ENCODE measurements at regions not wholly inside any gene's neighbourhood (a gene's known extent, or its start where the extent isn't known, plus 50 kb on each side); places are given as distances from the start of the nearest gene placed in this dataset.

DNA sequence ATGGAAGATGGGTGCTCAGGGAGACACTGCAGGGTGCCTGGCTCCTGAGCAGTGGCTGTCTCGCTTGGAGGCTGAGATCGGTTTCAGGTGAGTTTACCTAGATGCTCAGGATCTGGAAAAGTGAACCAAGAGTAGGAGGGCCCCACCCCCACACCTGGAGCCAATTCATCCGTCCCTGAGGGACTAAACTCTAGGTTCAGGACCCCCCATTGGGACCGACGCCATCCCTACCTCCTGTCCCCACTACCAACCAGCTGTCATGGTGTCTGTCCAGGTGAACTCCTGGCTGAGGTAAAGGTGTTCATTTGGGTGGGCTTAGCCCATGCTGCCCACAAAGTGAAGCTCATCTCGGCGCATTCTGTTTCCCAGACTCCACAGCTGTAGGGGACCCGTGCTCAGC is 174.6 kb upstream of the PLPP4 start:
- ChIA-PET POLR2A (no interaction called here), CTCF (no interaction called here)
- ATAC-seq (no peak), DNase-seq (ENCODE audit: low spot score) (no peak)
- TF ChIP-seq, protein P1, sequence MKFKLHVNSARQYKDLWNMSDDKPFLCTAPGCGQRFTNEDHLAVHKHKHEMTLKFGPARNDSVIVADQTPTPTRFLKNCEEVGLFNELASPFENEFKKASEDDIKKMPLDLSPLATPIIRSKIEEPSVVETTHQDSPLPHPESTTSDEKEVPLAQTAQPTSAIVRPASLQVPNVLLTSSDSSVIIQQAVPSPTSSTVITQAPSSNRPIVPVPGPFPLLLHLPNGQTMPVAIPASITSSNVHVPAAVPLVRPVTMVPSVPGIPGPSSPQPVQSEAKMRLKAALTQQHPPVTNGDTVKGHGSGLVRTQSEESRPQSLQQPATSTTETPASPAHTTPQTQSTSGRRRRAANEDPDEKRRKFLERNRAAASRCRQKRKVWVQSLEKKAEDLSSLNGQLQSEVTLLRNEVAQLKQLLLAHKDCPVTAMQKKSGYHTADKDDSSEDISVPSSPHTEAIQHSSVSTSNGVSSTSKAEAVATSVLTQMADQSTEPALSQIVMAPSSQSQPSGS (CRISPR knock-in tag; IDR thresholded peaks at IDR 0.05; ENCODE audit: borderline replicate concordance, low read depth): no peak
- H3K9me3 Mint-ChIP-seq: peaks cover 5% of the 10 kb centered on the region; the same call in 1 of the 2 replicates
- H3K4me1 Mint-ChIP-seq: peaks cover 17% of the 10 kb centered on the region
- peaks cover 29% of the 10 kb centered on the region for H3K27me3 Mint-ChIP-seq (ENCODE audit: low read depth)
- H3K27ac Mint-ChIP-seq: no peak overlapping the region
- no peak overlapping the region for H3K4me3 Mint-ChIP-seq
- no peaks in the 10 kb centered on the region for H3K36me3 Mint-ChIP-seq

DNA sequence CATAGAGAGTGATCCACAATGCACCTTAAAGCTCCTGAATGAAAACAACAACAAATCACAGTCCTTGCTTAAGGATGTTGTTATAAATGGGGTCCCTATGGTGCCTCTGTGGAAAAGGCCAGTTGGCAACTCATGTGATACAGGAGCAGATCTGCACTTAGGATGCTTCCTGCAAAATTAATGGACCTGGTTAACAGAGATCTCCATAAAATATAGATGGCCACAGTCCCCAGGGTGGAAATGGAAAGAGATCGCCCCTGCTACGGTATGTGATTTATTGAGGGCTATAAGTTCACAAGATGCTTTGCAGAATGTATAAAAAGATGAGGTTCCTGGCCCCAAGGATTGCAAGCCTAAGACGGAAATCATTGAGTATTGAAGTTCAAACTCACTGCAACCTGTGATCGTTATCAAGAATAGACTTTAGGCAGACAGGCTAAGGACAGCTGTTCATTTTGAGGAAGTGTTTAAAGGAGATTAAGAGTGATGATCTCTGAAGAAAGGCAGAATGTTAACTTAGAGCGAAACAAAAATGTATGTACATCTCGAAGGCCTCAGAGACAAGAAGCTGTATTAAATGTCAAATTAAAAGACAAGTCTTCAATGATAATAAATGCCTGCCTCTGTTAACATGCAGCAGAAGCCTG is 174.1 kb upstream of the PLPP4 start:
- CTCF ChIA-PET: interaction anchor here (0.8 kb wide), 1 partner anchor 54 kb away, joined by 3 read pairs; no protein-coding TSS in a partner anchor

More for the DNA sequence above, 174.1 kb upstream of the PLPP4 start:
- POLR2A ChIA-PET: no interaction called here
- no peak overlapping the region for H3K4me3 Mint-ChIP-seq
- TF ChIP-seq E2F4 (CRISPR knock-in tag; IDR thresholded peaks at IDR 0.05; ENCODE audit: borderline replicate concordance, low read depth): no peak
- TF ChIP-seq, protein P2, sequence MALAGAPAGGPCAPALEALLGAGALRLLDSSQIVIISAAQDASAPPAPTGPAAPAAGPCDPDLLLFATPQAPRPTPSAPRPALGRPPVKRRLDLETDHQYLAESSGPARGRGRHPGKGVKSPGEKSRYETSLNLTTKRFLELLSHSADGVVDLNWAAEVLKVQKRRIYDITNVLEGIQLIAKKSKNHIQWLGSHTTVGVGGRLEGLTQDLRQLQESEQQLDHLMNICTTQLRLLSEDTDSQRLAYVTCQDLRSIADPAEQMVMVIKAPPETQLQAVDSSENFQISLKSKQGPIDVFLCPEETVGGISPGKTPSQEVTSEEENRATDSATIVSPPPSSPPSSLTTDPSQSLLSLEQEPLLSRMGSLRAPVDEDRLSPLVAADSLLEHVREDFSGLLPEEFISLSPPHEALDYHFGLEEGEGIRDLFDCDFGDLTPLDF (CRISPR knock-in tag; IDR thresholded peaks at IDR 0.05): no peak
- no peak for TF ChIP-seq RELA (CRISPR knock-in tag; IDR thresholded peaks at IDR 0.05; ENCODE audit: borderline replicate concordance)
- TF ChIP-seq PRRX2 (CRISPR knock-in tag; IDR thresholded peaks at IDR 0.05): no peak
- TF ChIP-seq ETV6 (CRISPR knock-in tag; IDR thresholded peaks at IDR 0.05): no peak
- TF ChIP-seq ZNF138 (CRISPR knock-in tag; conservative IDR thresholded peaks at IDR 0.05): no peak
- no peak for TF ChIP-seq USF2 (CRISPR knock-in tag; IDR thresholded peaks at IDR 0.05)
- TF ChIP-seq ZNF532 (CRISPR knock-in tag; IDR thresholded peaks at IDR 0.05; ENCODE audit: borderline replicate concordance): no peak
- TF ChIP-seq, protein P1 (CRISPR knock-in tag; IDR thresholded peaks at IDR 0.05; ENCODE audit: borderline replicate concordance, low read depth): no peak
- TF ChIP-seq, protein P3, sequence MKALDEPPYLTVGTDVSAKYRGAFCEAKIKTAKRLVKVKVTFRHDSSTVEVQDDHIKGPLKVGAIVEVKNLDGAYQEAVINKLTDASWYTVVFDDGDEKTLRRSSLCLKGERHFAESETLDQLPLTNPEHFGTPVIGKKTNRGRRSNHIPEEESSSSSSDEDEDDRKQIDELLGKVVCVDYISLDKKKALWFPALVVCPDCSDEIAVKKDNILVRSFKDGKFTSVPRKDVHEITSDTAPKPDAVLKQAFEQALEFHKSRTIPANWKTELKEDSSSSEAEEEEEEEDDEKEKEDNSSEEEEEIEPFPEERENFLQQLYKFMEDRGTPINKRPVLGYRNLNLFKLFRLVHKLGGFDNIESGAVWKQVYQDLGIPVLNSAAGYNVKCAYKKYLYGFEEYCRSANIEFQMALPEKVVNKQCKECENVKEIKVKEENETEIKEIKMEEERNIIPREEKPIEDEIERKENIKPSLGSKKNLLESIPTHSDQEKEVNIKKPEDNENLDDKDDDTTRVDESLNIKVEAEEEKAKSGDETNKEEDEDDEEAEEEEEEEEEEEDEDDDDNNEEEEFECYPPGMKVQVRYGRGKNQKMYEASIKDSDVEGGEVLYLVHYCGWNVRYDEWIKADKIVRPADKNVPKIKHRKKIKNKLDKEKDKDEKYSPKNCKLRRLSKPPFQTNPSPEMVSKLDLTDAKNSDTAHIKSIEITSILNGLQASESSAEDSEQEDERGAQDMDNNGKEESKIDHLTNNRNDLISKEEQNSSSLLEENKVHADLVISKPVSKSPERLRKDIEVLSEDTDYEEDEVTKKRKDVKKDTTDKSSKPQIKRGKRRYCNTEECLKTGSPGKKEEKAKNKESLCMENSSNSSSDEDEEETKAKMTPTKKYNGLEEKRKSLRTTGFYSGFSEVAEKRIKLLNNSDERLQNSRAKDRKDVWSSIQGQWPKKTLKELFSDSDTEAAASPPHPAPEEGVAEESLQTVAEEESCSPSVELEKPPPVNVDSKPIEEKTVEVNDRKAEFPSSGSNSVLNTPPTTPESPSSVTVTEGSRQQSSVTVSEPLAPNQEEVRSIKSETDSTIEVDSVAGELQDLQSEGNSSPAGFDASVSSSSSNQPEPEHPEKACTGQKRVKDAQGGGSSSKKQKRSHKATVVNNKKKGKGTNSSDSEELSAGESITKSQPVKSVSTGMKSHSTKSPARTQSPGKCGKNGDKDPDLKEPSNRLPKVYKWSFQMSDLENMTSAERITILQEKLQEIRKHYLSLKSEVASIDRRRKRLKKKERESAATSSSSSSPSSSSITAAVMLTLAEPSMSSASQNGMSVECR (CRISPR knock-in tag; IDR thresholded peaks at IDR 0.05; ENCODE audit: borderline replicate concordance): no peak
- TF ChIP-seq, protein P4, sequence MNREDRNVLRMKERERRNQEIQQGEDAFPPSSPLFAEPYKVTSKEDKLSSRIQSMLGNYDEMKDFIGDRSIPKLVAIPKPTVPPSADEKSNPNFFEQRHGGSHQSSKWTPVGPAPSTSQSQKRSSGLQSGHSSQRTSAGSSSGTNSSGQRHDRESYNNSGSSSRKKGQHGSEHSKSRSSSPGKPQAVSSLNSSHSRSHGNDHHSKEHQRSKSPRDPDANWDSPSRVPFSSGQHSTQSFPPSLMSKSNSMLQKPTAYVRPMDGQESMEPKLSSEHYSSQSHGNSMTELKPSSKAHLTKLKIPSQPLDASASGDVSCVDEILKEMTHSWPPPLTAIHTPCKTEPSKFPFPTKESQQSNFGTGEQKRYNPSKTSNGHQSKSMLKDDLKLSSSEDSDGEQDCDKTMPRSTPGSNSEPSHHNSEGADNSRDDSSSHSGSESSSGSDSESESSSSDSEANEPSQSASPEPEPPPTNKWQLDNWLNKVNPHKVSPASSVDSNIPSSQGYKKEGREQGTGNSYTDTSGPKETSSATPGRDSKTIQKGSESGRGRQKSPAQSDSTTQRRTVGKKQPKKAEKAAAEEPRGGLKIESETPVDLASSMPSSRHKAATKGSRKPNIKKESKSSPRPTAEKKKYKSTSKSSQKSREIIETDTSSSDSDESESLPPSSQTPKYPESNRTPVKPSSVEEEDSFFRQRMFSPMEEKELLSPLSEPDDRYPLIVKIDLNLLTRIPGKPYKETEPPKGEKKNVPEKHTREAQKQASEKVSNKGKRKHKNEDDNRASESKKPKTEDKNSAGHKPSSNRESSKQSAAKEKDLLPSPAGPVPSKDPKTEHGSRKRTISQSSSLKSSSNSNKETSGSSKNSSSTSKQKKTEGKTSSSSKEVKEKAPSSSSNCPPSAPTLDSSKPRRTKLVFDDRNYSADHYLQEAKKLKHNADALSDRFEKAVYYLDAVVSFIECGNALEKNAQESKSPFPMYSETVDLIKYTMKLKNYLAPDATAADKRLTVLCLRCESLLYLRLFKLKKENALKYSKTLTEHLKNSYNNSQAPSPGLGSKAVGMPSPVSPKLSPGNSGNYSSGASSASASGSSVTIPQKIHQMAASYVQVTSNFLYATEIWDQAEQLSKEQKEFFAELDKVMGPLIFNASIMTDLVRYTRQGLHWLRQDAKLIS (CRISPR knock-in tag; IDR thresholded peaks at IDR 0.05; ENCODE audit: borderline replicate concordance): no peak
- H3K27ac Mint-ChIP-seq: no peak overlapping the region
- H3K27me3 Mint-ChIP-seq (ENCODE audit: low read depth): peaks cover 23% of the 10 kb centered on the region
- no peak for DNase-seq (ENCODE audit: low spot score)
- no peak for ATAC-seq
- peaks cover 5% of the 10 kb centered on the region; the same call in 1 of the 2 replicates for H3K9me3 Mint-ChIP-seq
- H3K4me1 Mint-ChIP-seq: peaks cover 12% of the 10 kb centered on the region
- H3K36me3 Mint-ChIP-seq: no peaks in the 10 kb centered on the region
